GM21717 (cell line): ENCODE measurements at regions not wholly inside any gene's neighbourhood (a gene's known extent, or its start where the extent isn't known, plus 50 kb on each side); places are given as distances from the start of the nearest gene placed in this dataset.

Experiments
- ATAC-seq: cut with Tn5 transposase; IDR thresholded peaks from one replicate; pipeline ENCODE4 v1.9.1; 2021; ENCODE audit warnings: mild to moderate bottlenecking, moderate library complexity; ENCODE audit not compliant: unreplicated experiment

GRCh38 chr13:69579351-69579750 is 528.3 kb upstream of the ATXN8OS start:
- ATAC-seq: no peak

- no peak for ATAC-seq
Observed at GRCh38 chr13:69571606-69572323, 535.9 kb upstream of the ATXN8OS start.

GRCh38 chr13:69567514-69567913 is 540.1 kb upstream of the ATXN8OS start:
- ATAC-seq: no peak

- ATAC-seq: no peak
Observed at GRCh38 chr13:69566104-69566716, 541.4 kb upstream of the ATXN8OS start.

- peak; percentile 86 for ATAC-seq
Observed at GRCh38 chr13:69565334-69565733, 542.3 kb upstream of the ATXN8OS start.

GRCh38 chr13:69556540-69557196 is 551.0 kb upstream of the ATXN8OS start:
- ATAC-seq: no peak

GRCh38 chr13:69553976-69554375 is 553.6 kb upstream of the ATXN8OS start:
- no peak for ATAC-seq

GRCh38 chr13:69551193-69551592 is 556.4 kb upstream of the ATXN8OS start:
- ATAC-seq: no peak

- ATAC-seq: no peak
Observed at GRCh38 chr13:69547780-69548179, 559.8 kb upstream of the ATXN8OS start.

GRCh38 chr13:69545551-69545950 is 562.1 kb upstream of the ATXN8OS start:
- no peak for ATAC-seq

- no peak for ATAC-seq
Observed at GRCh38 chr13:69524459-69525150, 583.0 kb upstream of the ATXN8OS start.

GRCh38 chr13:69496981-69497380 is 610.6 kb upstream of the ATXN8OS start:
- ATAC-seq: no peak

GRCh38 chr13:69495096-69495495 is 612.5 kb upstream of the ATXN8OS start:
- ATAC-seq: no peak

GRCh38 chr13:69487576-69487975 is 620.0 kb upstream of the ATXN8OS start:
- no peak for ATAC-seq

- ATAC-seq: no peak
Observed at GRCh38 chr13:69485991-69486592, 621.5 kb upstream of the ATXN8OS start.

- no peak for ATAC-seq
Observed at GRCh38 chr13:69477451-69477850, 630.2 kb upstream of the ATXN8OS start.

GRCh38 chr13:69474011-69474685 is 633.5 kb upstream of the ATXN8OS start:
- no peak for ATAC-seq

- ATAC-seq: no peak
Observed at GRCh38 chr13:69468624-69469023, 639.0 kb upstream of the ATXN8OS start.

GRCh38 chr13:69461397-69461796 is 646.2 kb upstream of the ATXN8OS start:
- ATAC-seq: no peak

- no peak for ATAC-seq
Observed at GRCh38 chr13:69459346-69459745, 648.3 kb upstream of the ATXN8OS start.

- no peak for ATAC-seq
Observed at GRCh38 chr13:69458013-69458412, 649.6 kb upstream of the ATXN8OS start.
